HG03095 (cell line): ENCODE measurements at regions not wholly inside any gene's neighbourhood (a gene's known extent, or its start where the extent isn't known, plus 50 kb on each side); places are given as distances from the start of the nearest gene placed in this dataset.

Experiments used
- ATAC-seq: cut with Tn5 transposase; IDR thresholded peaks from one replicate; pipeline ENCODE4 v1.9.1; 2021; ENCODE audit warnings: moderate library complexity; ENCODE audit not compliant: unreplicated experiment

DNA sequence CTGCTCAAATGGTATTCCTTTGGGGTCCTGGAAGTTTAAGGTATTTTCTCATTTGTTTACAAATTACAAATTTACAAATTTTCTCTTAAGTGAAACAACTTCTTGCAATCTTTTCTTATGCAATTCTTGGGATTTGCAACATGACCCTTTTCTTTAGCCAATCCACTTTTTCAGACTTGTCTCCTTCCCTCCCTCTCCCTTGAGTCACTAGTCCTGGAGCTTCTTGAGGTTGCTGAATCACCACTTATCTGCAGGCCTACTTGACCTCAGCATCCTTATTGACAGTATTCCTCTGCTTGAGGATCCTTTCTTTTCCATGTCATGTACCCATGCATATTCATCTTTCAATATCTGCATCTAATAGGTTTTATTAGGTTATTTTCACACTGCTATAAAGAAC lies 302.8 kb upstream of the ADAMTS5 start:
- ATAC-seq, result no peak

- no peak for ATAC-seq
These were observed 301.4 kb upstream of the ADAMTS5 start for GRCh38 chr21:27268290-27268689.

DNA sequence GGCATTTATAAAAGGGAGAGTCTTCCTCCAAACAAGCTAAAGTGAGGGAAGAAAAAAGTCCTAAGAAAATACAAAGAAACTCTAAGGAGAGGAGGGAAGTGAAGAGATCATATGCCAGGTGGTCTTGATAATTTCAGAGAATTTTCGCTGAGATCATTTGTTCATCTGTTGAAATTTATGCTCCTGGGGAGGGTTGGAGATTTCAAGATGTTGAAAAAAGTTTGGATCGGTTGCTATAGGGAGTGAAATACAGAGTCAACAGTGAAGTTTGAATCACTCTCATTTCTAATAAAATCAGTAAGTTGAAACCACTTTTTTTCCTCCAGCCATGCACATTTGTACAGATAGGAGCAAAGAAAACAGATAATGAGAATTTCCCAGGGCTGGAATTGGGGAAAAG lies 299.1 kb upstream of the ADAMTS5 start:
- ATAC-seq, result no peak

DNA sequence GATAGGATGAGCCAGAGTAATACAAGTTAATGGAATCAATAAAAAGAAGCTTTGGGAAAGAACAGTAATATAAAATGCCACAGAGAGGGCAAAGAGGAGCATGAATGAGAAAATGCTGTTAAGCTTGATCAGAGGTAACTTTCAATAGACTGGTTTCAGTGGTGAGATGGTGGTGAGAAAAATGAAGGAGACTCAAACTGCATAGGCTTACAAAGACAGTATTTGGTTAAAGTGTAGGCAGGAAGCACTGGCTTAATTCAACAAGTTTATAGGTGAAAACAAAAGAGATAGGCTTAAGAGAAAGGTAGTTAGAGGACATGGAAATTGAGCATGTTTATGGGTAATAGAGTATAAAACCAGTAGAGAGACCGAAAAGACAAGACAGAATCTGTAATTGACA lies 298.6 kb upstream of the ADAMTS5 start:
- ATAC-seq, result no peak

DNA sequence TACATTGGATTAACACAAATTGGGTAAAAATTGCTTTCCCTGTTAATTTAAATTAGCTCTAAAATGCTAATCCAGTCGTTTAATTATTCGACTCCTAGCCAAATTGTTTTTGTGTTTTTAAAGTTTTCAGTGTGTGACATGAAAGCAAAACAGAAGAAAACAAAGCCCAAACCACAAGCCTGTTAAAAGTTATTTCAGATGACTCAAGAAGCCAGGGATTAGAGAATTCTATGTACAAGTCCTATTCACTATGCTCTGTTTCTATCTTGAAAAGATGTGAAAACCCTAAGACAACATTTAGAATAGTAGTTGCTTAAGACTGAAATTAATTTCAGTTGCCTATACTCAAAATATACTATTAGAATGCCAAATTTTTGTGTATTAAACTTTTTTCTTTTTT lies 294.8 kb upstream of the ADAMTS5 start:
- ATAC-seq, result no peak

DNA sequence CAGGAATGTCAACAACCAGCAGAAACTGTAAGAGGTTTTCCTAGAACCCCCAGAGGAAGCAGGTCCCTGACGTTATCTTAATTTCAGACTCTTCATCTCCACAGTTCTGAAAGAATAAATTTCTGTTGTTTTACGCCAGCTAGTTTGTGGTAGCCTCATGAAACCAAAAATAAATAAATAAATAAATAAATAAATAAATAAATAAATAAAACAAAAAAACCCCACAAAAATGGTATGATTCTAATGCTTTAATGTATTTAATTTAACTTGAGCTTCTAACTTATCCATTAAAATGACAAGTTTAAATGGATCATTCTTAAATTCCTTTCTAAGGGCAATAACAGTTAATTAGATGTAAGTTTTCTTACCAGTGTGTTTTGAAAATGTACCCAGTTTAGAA lies 293.8 kb upstream of the ADAMTS5 start:
- no peak for ATAC-seq

DNA sequence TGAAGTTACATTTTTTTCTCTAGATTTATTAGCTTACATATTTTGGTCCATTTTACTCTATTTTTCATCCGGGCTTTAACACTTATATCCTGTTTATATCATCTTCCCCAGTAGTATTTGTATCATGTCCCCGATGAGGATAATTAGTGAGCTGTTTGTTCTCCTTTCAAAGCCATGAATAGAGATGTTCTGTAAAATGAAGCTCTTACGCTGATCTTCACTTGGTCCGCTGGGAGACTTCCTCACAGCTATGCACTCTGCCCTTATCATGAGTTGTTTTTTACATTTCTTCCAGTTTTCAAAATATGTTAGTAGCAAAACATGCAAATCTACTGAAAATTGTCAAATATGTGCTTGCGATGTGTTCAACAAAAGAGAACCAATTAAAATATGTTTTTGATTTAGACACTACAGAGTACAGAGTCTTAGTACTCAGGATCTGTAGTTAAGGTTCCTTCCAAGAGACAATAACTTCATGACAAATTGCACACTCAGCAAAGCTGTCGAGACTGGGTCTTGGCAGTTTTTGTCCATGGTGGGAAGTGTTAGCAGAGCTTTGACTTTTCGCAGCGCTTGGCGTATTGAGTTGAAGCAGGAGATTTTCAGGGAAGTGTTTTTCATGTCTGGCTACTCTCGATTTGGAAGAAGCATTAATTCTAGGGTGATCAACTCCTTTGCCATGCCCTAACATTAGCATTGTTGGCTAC lies 292.0 kb upstream of the ADAMTS5 start:
- no peak for ATAC-seq

DNA sequence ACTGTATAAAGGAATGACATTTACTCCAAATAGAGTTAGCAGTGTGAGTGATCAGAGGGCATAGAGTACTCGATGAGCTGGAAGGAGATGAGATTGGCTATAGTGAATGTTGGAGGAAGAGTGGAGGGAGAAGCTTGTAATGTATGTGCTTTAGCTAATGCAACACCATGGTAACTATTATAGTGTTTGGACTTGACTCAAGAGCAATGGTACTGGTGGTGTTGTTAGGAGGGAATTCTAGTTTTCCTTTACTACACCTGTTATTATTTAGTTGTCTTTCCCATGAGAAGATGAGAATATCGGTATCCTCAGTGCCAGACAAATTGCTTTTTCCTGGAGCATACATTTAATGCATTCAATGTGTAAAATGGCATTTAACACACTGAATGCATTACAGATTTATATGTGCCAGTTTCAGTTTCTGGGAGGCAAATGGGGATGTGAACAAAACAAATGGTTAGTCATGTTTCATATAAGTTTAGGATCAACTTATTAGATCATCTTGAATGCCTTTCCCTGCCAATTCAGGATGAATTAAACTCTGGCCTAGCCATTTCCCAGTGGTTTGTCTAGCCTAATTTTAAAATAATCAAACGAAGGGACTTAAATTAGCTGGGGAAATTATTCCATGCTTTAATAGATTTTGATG lies 291.1 kb upstream of the ADAMTS5 start:
- ATAC-seq, result no peak

DNA sequence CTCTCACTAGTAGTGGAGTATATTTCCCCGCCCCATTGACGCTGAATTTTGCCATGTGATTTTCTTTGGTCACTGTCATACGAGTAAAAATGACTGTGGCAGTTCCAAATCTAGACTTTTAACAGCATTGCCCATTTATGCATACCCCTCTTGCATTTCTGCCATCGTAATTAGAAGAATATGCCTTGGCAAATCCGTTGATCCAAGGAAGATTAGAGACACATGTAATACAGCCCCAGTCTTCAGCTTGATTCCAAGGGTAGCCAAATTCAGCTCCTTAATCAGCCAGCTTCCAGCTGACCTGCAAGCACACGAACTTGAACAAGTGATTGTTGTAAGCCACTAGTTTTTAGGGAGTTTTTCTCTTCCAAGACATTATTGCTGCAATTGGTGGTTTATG lies 290.3 kb upstream of the ADAMTS5 start:
- no peak for ATAC-seq

GRCh38 chr21:27251752-27252151 lies 284.9 kb upstream of the ADAMTS5 start:
- ATAC-seq, result no peak

DNA sequence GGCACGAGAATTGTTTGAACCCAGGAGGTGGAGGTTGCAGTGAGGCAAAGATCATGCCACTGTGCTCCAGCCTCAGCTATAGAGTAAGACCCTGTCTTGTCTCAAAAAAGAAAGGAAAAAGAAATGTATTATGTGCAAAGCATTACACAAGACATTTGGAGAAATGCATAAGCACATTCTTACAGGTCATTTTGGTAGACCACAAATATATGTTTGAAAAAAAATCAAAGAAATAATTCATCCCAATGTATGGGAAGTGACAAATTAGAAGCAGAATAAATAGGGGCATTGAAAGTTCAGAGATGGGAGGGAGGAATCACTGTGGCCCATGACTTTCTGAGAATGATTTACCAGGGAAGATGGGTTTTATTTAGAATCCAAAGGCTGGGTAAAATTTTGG lies 283.5 kb upstream of the ADAMTS5 start:
- ATAC-seq, result no peak

DNA sequence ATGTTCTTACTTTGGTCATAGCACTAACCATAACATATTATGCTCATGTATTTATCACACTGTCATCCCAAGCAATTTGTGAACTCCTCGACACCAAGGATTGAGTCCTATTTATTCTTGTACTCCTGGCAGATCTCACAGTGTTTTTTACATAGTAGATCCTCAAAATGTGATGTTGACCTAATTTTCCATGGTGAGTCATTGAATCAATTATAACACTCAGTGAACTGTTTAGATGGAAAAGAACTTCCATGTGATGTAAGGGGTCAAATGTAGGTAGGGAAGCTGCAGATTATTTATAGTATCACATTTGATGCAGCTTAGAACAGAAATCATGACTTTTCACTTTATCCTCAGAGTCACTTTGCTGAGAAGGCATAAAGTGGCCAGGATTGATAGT lies 281.9 kb upstream of the ADAMTS5 start:
- ATAC-seq, result no peak

- ATAC-seq, result no peak
These were observed 279.9 kb upstream of the ADAMTS5 start for GRCh38 chr21:27246741-27247140.

DNA sequence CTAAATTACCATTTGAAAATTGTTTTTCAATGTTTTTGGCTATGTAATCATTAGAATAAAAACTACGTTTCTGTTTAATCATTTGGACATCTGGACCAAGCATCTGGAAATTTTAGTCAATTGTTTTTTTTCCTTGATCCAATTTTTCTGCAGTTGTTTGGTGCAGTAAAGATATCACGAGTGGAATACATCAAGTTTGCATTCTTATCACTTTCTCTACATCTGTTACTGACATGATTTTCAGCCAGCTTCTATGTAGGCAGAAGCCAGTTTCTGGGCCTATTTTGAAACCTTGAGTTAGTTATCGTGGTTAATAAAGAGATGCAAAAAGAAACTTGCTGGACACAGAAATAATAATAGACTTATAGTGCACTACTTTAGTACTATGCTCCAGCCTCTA lies 277.9 kb upstream of the ADAMTS5 start:
- ATAC-seq, result no peak

- ATAC-seq, result no peak
These were observed 277.5 kb upstream of the ADAMTS5 start for GRCh38 chr21:27244352-27244751.

GRCh38 chr21:27240839-27241238 lies 274.0 kb upstream of the ADAMTS5 start:
- ATAC-seq, result no peak

- no peak for ATAC-seq
These were observed 266.7 kb upstream of the ADAMTS5 start for GRCh38 chr21:27233514-27234115.

GRCh38 chr21:27225940-27226339 lies 259.1 kb upstream of the ADAMTS5 start:
- ATAC-seq, result no peak

DNA sequence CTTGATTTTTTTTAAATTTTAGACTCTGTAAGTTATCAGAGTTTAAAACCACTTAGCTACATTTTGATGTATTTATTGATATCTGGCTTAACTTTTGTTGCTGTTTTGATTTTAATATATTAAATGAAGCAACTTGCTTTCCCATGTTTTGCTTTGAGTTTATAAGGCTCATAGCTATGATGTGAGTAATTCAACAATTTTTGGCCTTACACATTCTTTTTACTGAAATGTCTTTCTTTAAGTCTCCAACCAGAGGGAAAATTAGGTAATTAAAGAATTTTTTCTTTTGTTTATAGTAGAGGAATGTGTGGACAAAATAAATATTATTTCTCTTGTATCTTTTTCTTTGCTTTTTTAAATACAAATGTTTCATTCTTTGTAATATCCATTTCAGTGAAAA lies 258.3 kb upstream of the ADAMTS5 start:
- ATAC-seq, result no peak

DNA sequence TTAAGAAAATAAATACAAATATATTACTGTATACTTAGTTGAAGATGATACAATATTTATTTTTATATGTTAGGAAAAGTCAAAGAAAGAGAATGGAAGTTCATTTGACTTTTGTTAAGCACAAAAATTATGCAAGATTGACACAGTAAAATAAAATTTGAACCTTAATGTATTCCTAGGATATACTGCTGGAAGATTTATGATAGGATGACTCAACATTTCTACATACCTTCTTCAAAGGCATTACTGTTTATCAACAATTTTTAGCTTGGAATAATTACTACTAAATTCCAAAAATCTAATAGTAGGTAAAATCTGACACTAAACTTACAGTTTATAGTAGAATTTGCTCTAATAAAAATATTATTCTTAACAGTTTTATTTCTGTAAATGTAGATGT lies 257.3 kb upstream of the ADAMTS5 start:
- no peak for ATAC-seq

DNA sequence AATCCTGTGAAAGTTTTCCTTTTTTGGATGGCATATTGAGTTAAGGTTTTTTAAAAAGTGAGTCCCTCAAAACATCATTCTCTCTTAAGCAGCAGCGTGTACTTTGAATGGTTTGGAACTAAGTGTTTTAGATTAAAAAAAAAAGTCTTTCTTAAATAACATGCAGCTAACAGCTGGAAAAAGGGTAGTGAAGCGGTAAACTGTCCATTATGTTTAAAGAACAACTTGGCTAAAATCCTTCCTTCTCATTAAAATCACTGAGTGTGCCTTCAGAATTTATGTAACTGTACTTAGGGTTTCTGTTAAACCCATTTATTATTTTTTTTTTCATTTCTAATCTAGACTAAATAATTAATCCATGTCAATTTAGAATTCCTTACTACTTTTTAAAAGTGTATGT lies 254.2 kb upstream of the ADAMTS5 start:
- no peak for ATAC-seq

DNA sequence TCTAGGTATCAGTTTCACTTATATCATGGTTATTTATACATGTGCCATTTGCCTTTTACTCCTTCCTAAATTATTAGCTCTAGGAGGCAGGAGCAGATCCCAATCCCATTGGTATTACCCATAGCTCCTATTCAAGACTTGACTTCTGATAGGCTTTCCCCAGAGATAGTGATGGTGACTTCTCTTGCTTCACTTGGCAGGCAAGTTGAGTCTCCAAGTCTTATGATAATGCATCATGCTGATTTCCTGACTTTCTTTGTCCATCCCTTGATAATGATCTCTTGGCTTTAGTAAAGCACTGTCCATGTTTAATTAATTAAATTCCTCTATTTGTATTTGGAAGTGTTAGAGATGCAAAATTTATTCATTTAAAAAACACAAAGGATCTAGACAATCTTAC lies 253.5 kb upstream of the ADAMTS5 start:
- no peak for ATAC-seq

DNA sequence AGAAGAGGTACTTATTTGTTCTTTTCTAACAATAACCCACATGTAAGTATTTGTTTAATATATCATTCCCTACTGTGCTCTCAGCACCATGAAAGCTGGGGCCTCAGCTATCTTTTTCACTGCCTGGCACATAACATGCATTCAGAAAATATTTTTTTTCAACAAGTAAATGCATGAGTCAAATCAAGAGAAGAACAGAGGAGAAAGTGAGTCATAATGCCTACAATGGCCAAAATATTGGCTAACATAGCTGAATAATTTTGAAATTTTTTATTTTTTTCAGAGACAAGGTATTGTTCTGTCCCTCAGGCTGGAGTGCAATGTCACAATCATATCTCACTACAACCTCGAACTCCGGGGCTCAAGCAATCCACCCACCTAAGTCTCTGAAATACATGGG lies 252.2 kb upstream of the ADAMTS5 start:
- ATAC-seq, result no peak
